HTR-8/SVneo (cell line): ENCODE measurements at regions not wholly inside any gene's neighbourhood (a gene's known extent, or its start where the extent isn't known, plus 50 kb on each side); places are given as distances from the start of the nearest gene placed in this dataset.

Source experiments
- DNase-seq: peaks from one replicate; pipeline ENCODE4 v3.0.0; 2011; ENCODE audit warnings: low spot score, mixed read lengths; ENCODE audit not compliant: insufficient read length
- FAIRE-seq: peaks from 2 replicates; lab custom pipeline; 2011; peaks lifted over from hg19 to GRCh38; lab: Jason Lieb, UNC

- no peak for DNase-seq
- FAIRE-seq: no peak
Measured at GRCh38 chr11:133699071-133699470, 146.2 kb downstream of the SPATA19 start.

GRCh38 chr11:133698654-133699053 lies 146.7 kb downstream of the SPATA19 start:
- no peak for DNase-seq

GRCh38 chr11:133697603-133698180 lies 147.6 kb downstream of the SPATA19 start:
- no peak for FAIRE-seq

More at GRCh38 chr11:133698654-133699053, 146.7 kb downstream of the SPATA19 start:
- FAIRE-seq: no peak

GRCh38 chr11:133697161-133697560 lies 148.2 kb downstream of the SPATA19 start:
- no peak for FAIRE-seq
- DNase-seq: no peak

More at GRCh38 chr11:133697603-133698180, 147.6 kb downstream of the SPATA19 start:
- DNase-seq: no peak

- FAIRE-seq (no peak), DNase-seq (no peak)
Measured at GRCh38 chr11:133695387-133695786, 149.9 kb downstream of the SPATA19 start.

GRCh38 chr11:133694701-133695100 lies 150.6 kb downstream of the SPATA19 start:
- no peak for FAIRE-seq
- DNase-seq: no peak

GRCh38 chr11:133693110-133693509 lies 152.2 kb downstream of the SPATA19 start:
- DNase-seq: no peak
- FAIRE-seq: no peak

- no peak for DNase-seq
- FAIRE-seq: no peak
Measured at GRCh38 chr11:133692126-133692934, 153.0 kb downstream of the SPATA19 start.

- no peak for FAIRE-seq
- no peak for DNase-seq
Measured at GRCh38 chr11:133687781-133688180, 155.5 kb upstream of the OPCML start.

GRCh38 chr11:133681901-133682300 lies 149.6 kb upstream of the OPCML start:
- no peak for DNase-seq
- no peak for FAIRE-seq

GRCh38 chr11:133679896-133680295 lies 147.6 kb upstream of the OPCML start:
- no peak for FAIRE-seq
- DNase-seq: no peak

- DNase-seq: no peak
Measured at GRCh38 chr11:133678191-133678590, 145.9 kb upstream of the OPCML start.

GRCh38 chr11:133677387-133677786 lies 145.1 kb upstream of the OPCML start:
- DNase-seq (no peak), FAIRE-seq (no peak)

More at GRCh38 chr11:133678191-133678590, 145.9 kb upstream of the OPCML start:
- FAIRE-seq: no peak

GRCh38 chr11:133676265-133676664 lies 144.0 kb upstream of the OPCML start:
- DNase-seq: no peak
- FAIRE-seq: no peak

GRCh38 chr11:133669371-133670053 lies 137.2 kb upstream of the OPCML start:
- FAIRE-seq (no peak), DNase-seq (no peak)

GRCh38 chr11:133663135-133663985 lies 131.1 kb upstream of the OPCML start:
- no peak for FAIRE-seq
- DNase-seq: no peak

- DNase-seq (no peak), FAIRE-seq (no peak)
Measured at GRCh38 chr11:133661846-133662245, 129.5 kb upstream of the OPCML start.

GRCh38 chr11:133660202-133660568 lies 127.9 kb upstream of the OPCML start:
- FAIRE-seq: no peak
- DNase-seq: no peak

- DNase-seq (no peak), FAIRE-seq (no peak)
Measured at GRCh38 chr11:133659538-133660201, 127.4 kb upstream of the OPCML start.

- no peak for FAIRE-seq
- DNase-seq: no peak
Measured at GRCh38 chr11:133657054-133657453, 124.8 kb upstream of the OPCML start.
